C4-2B (cell line): ENCODE measurements at regions not wholly inside any gene's neighbourhood (a gene's known extent, or its start where the extent isn't known, plus 50 kb on each side); places are given as distances from the start of the nearest gene placed in this dataset.

Source experiments
- CTCF ChIP-seq: fragments of 450-650 bp; conservative IDR thresholded peaks from 2 replicates; pipeline ENCODE4 v1.5.1; 2017; ENCODE audit warnings: mild to moderate bottlenecking
- ZFX ChIP-seq: fragments of 450-650 bp; IDR thresholded peaks from 2 replicates; pipeline ENCODE4 v1.6.1; 2017

- TF ChIP-seq CTCF (no peak), ZFX (no peak)
Measured at GRCh38 chr7:131052285-131052904, 275.3 kb upstream of the MKLN1 start.
